ENCODE measurements at regions not wholly inside any gene's neighbourhood (a gene's known extent, or its start where the extent isn't known, plus 50 kb on each side); places are given as distances from the start of the nearest gene placed in this dataset.

- DNase-seq = no peak
These were observed 257.3 kb upstream of the NEIL3 start for GRCh38 chr4:177052211-177052934.

DNA sequence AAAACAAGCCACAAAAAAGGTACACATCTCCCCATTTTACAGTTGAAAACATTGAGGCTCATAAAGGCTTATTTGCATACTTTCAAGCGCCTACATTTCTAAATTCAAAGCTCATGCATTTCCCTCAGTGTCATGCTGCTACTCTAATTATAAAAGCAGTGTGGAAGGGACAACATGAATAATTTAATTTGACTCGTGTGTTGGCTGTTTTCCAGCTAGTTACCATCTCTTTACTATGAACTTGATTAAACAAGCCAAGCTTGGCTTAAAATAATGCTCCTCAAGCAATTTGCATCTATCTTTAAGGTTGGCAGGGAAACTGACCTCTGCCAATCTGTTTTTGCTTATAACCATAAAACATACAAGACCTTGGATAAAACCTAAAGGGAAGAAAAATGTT, 252.5 kb upstream of the NEIL3 start:
- no peak for DNase-seq

DNA sequence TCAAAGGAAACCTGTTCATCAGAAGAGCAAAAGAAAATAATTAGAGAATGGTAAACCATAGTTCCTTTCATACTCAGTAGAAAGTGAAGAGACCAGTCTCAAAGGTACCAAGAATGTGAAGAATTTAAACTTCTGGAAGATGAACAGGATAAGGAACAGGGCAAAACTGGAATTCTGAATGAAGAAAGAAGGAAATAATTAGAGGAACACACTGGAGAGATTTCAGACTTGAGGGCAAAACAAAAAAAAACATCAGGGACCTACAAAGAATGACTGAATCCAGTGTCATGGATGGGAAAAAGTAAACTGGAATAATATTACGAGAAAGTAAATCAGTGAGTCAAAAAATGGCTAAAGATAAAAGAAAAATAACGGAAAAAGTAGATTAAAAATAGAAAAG, 245.6 kb upstream of the NEIL3 start:
- no peak for DNase-seq

- no peak for DNase-seq
These were observed 244.8 kb upstream of the NEIL3 start for GRCh38 chr4:177064729-177065394.

GRCh38 chr4:177066746-177067145, 242.9 kb upstream of the NEIL3 start:
- DNase-seq = no peak

DNA sequence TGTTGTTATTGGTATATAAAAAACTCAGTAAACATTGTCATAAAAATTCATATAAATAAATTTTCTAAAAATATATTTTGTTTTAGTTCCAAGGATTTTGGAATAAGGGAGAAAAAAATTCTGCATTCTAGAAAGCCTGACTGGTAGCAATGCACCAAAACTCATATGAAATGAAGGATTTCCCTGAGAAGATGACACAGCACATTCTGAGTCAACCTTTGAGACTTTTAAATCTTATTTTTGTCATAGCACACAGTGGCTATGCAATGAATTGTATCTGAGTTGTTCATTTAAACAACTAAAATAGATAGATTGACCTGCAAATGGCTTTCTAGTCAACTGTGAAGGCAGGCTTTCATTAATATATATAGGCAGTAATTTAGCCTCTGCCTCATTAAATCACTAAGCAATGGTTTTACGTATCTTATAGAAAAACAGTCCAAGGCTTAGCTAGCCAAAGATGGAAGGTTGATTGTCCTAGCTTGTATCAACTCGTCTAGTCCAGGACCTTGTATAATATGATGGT, 239.1 kb upstream of the NEIL3 start:
- no peak for DNase-seq

DNA sequence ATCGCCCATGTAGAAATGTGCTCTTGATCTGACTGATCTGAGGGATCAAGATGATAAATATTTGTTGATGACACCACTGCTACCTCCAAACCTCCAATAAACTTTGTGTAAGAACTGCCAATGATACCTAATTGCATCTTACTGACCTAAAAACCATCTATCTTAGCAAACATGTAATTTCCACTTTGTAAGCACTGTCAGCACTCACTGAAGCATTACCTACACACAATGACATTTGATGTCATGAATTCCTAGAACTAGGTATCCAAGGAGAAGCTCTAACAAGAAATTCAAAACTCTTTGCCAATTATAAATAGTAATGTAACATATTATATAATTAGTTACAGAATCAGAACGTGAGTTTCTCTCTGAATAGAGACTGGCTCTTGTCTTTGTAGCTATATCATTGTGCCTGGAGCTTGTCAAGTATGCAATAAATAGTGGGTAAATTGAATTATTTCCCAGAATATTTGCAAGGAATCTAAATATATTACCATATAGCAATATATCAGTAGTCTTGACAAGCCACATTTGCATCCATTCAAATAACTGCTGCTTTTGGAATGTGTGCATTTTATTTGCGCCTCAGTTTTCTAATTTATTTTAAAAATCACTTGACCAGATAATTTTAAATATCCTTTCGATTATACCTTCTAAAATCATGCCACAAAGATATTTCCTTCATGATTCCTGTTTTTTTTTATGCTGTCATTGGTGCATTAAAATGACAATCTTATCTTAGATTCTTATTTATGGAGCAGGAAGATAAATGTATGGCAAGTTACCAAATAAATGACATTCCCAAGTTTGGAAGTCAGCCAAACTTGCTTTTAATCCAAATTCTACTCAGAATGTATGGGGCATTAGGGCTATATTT, 232.3 kb upstream of the NEIL3 start:
- DNase-seq = no peak

- DNase-seq = no peak
These were observed 230.3 kb upstream of the NEIL3 start for GRCh38 chr4:177079327-177079726.

GRCh38 chr4:177080388-177080787, 229.3 kb upstream of the NEIL3 start:
- DNase-seq = no peak

DNA sequence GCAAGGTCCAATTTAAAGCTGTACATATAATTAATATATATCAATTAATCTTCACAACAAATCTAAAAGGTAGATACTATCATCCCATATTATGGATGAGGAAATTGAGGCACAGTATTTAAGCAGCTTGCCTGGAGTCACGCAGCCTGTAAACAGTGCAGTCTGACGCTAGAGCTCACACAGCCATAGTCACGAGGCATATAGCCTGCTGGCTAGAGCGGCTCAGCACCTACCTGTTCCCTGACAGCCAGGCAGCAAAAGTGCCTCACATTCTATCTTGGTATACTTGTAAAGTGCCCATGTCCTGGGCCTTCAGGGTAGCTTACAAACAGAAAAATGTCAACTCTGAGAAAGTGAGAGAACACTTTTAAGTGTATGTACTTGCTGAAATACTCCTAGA, 222.6 kb upstream of the NEIL3 start:
- no peak for DNase-seq

DNA sequence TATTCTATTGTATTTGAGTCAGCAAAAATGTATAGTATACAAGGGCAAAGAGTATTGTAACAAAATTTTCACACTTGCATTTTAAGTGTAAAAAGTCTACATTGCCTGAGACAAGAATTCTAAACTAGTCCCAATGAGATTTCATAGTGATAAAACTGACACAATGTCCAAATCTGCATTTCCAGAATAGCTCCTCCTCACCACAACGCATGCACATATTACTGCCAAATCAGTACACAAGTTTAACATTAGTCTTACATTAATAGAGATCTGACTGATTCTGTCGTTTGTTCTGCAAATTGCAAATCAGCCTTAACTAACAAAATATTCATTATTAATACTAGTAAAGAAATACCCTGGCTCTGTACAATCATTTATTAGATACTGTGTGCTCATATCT, 222.2 kb upstream of the NEIL3 start:
- no peak for DNase-seq

- DNase-seq = no peak
These were observed 218.2 kb upstream of the NEIL3 start for GRCh38 chr4:177091515-177091914.

GRCh38 chr4:177092807-177093206, 216.9 kb upstream of the NEIL3 start:
- DNase-seq = no peak

DNA sequence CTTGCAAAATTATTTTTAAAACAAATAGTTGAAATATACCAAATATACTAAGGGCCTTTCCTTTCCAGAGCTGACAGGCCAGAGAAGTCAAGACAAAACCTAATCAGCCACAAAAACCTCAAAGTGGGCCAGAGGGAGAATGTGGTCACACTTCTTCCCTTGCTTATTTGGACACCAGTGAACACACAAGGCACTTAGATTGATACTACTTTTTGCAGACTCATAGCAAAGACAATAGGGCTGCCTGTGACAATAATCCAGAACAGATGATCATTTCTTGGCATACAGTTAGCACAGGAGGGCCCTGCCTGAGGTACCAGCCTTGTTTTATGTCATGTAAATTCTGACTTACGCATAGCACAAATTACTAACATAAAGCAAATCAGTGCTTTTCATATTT, 215.7 kb upstream of the NEIL3 start:
- no peak for DNase-seq

- DNase-seq = no peak
These were observed 212.4 kb upstream of the NEIL3 start for GRCh38 chr4:177097291-177097690.

DNA sequence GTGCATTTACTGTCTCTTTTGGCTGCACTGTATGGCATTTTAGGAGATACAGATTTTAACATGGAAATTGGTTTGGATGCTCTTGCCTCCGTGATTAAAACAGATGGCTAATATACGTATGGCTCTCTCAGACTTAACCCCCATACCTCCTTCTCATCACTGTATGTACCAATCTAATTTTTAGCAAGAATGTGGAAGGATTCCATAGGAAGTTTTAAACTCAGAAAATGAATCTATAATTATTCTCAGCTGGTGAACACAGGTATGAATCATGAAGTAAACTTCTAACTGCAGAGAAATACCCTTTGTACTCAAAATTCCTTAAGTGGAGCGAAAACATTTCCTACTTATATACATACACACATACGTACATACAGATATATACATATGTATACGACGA, 210.5 kb upstream of the NEIL3 start:
- no peak for DNase-seq

GRCh38 chr4:177100307-177100706, 209.4 kb upstream of the NEIL3 start:
- DNase-seq = no peak

DNA sequence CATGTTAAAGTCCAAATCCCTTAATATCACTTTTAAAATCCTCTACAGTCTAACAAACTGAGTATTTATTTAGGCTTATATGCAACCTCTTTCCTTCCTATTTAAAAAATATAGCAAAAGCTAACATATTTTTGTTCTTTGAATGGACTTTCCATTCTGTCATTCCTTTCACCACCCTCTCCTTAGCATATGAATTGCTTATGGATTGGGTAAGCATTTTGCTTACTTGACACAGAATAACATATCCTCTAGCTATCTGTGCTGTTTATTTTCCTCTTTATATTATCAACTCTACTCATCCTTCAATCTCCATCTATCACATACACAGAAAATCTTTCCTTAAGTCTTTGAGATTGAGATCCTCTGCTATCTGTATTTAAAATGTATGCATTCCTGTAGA, 206.1 kb upstream of the NEIL3 start:
- no peak for DNase-seq

DNA sequence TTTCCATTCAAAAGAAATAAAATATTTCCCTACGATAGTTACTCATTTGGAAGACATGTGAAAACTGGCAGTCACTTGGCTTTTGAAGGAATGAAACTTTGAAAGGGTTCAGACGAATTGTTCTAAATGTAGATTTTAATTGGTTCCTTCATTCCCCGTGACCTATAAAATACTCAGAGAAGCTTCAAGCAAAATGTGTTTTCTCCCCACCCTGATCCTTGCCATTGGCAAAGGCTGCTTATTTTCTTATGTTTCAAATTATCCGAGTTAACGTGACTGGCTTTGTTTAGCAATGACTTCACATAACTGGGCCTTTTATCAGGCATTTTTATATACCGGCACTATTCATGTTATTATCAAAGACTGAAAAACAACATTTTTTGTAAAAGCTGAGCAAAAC, 204.1 kb upstream of the NEIL3 start:
- DNase-seq = no peak

- DNase-seq = no peak
These were observed 202.3 kb upstream of the NEIL3 start for GRCh38 chr4:177107288-177107921.

DNA sequence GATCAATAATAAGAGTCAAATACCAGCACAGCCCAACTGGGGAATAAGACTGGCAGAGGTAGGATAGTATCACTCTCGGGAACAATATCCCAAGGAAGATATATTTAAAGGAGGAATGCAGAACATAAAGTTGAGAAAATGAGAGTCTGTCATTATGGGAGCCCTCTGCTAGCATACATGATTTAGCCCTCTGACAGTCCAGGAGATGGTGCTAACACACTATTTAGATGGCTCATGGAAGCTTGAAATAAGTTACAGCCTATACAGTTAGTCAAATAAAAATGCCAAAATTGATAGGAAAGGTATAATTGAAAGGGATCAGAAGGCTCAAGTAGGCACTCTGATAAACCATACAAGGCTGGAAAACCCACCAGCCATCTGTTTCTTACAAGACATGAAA, 201.0 kb upstream of the NEIL3 start:
- DNase-seq = no peak

GRCh38 chr4:177109769-177110168, 199.9 kb upstream of the NEIL3 start:
- no peak for DNase-seq

- no peak for DNase-seq
These were observed 193.5 kb upstream of the NEIL3 start for GRCh38 chr4:177116161-177116560.

All from stimulated activated naive CD4-positive, alpha-beta T cell treated with Interleukin-2 at 50 U/mL for 16 hours (primary cell).